Gastroesophageal sphincter (tissue), 3 donors: ENCODE measurements at regions not wholly inside any gene's neighbourhood (a gene's known extent, or its start where the extent isn't known, plus 50 kb on each side); places are given as distances from the start of the nearest gene placed in this dataset.

Source experiments
- CTCF ChIP-seq, 4 experiments: fragments of 200-600 bp in 2 of 4; fragments of 450-650 bp in 2 of 4; sonication (generic) in 1 of 4; IDR thresholded peaks; one replicate each; pipeline ENCODE4 v1.5.1; 2017 to 2019; ENCODE audit warnings: antibody characterized with exemption in 4 of 4, mild to moderate bottlenecking in 2 of 4, moderate library complexity in 2 of 4
- POLR2A ChIP-seq, 2 donors: fragments of 450-650 bp; IDR thresholded peaks; one replicate each; pipeline ENCODE4 v1.6.1; 2017; ENCODE audit warnings: antibody characterized with exemption in 2 of 2, mild to moderate bottlenecking in 2 of 2, moderate library complexity in 1 of 2

DNA sequence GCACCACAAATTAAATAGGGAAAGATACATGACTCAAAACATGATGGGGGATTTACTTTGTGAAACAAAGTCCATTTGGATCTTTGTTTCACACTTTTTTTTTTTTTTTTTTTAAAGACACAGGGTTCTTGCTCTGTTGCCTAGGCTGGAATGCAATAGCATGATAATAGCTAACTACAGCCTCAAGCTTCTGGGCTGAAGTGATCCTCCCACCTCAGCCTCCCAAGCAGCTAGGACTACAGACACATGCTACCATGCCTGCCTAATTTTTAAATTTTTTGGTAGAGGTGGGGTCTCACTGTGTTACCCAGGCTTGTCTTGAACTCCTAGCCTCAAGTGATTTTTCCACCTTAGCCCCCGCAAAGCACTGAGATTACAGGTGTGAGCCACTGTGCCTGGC, 172.6 kb upstream of the KLF14 start:
- no peak for TF ChIP-seq POLR2A (IDR thresholded peaks at IDR 0.05)
- no peak for TF ChIP-seq CTCF (IDR thresholded peaks at IDR 0.05)
